ENCODE measurements at regions not wholly inside any gene's neighbourhood (a gene's known extent, or its start where the extent isn't known, plus 50 kb on each side); places are given as distances from the start of the nearest gene placed in this dataset.

- no peak for DNase-seq (ENCODE audit: low spot score)
- no peaks in the 10 kb centered on the region for H3K36me3 ChIP-seq (ENCODE audit: control insufficient read depth in 4 of 4, insufficient read depth in 3 of 4, low read depth in 1 of 4, low read length in 3 of 4)
- TF ChIP-seq TAF1 (conservative IDR thresholded peaks at IDR 0.05) (no peak), RAD21 (IDR thresholded peaks at IDR 0.05) (no peak), NR2F2 (IDR thresholded peaks at IDR 0.05) (no peak), HNF4G (IDR thresholded peaks at IDR 0.05) (no peak), FOXA2 (IDR thresholded peaks at IDR 0.05) (no peak), FOXA1 (IDR thresholded peaks at IDR 0.05) (no peak), HNF4A (conservative IDR thresholded peaks at IDR 0.05) (no peak), JUND (IDR thresholded peaks at IDR 0.05) (no peak), RXRA (IDR thresholded peaks at IDR 0.05) (no peak), GABPA (IDR thresholded peaks at IDR 0.05 in 1 of 2, conservative IDR thresholded peaks at IDR 0.05 in 1 of 2) (no peak), MAX (IDR thresholded peaks at IDR 0.05) (no peak), YY1 (IDR thresholded peaks at IDR 0.05) (no peak), ATF3 (IDR thresholded peaks at IDR 0.05) (no peak)
- H3K9me3 ChIP-seq (ENCODE audit: control insufficient read depth in 4 of 4, low read length in 3 of 4): no peaks in the 10 kb centered on the region
- no peak overlapping the region for H3K27ac ChIP-seq (ENCODE audit: low read depth in 1 of 2, low read length in 2 of 2)
- no peaks in the 10 kb centered on the region for H3K4me1 ChIP-seq (ENCODE audit: control insufficient read depth in 4 of 4, insufficient read depth in 4 of 4, low read length in 3 of 4)
- no peaks in the 10 kb centered on the region for H3K27me3 ChIP-seq (ENCODE audit: control insufficient read depth in 4 of 4, insufficient read depth in 4 of 4, low read length in 3 of 4)
- 71% methylated on average over 1 of the region's 1 CpG for WGBS
- H3K4me3 ChIP-seq (ENCODE audit: low read depth in 1 of 3, low read length in 3 of 3): no peak overlapping the region
- H3K9ac ChIP-seq (ENCODE audit: low read depth in 1 of 2, low read length in 2 of 2): no peak overlapping the region
Measured at GRCh38 chr6:121879149-121879548, 443.7 kb downstream of the GJA1 start.

GRCh38 chr6:121880831-121881230 lies 445.4 kb downstream of the GJA1 start:
- Histone ChIP-seq H3K36me3 (ENCODE audit: control insufficient read depth in 4 of 4, insufficient read depth in 3 of 4, low read depth in 1 of 4, low read length in 3 of 4) (no peaks in the 10 kb centered on the region), H3K9ac (ENCODE audit: low read depth in 1 of 2, low read length in 2 of 2) (no peak overlapping the region), H3K9me3 (ENCODE audit: control insufficient read depth in 4 of 4, low read length in 3 of 4) (no peaks in the 10 kb centered on the region), H3K27ac (ENCODE audit: low read depth in 1 of 2, low read length in 2 of 2) (no peak overlapping the region), H3K4me3 (ENCODE audit: low read depth in 1 of 3, low read length in 3 of 3) (no peak overlapping the region), H3K27me3 (ENCODE audit: control insufficient read depth in 4 of 4, insufficient read depth in 4 of 4, low read length in 3 of 4) (no peaks in the 10 kb centered on the region), H3K4me1 (ENCODE audit: control insufficient read depth in 4 of 4, insufficient read depth in 4 of 4, low read length in 3 of 4) (no peaks in the 10 kb centered on the region)
- DNase-seq (ENCODE audit: low spot score): no peak
- TF ChIP-seq HNF4G (IDR thresholded peaks at IDR 0.05) (no peak), FOXA2 (IDR thresholded peaks at IDR 0.05) (no peak), YY1 (IDR thresholded peaks at IDR 0.05) (no peak), RXRA (IDR thresholded peaks at IDR 0.05) (no peak), FOXA1 (IDR thresholded peaks at IDR 0.05) (no peak), HNF4A (conservative IDR thresholded peaks at IDR 0.05) (no peak)
- TF ChIP-seq, protein P1, sequence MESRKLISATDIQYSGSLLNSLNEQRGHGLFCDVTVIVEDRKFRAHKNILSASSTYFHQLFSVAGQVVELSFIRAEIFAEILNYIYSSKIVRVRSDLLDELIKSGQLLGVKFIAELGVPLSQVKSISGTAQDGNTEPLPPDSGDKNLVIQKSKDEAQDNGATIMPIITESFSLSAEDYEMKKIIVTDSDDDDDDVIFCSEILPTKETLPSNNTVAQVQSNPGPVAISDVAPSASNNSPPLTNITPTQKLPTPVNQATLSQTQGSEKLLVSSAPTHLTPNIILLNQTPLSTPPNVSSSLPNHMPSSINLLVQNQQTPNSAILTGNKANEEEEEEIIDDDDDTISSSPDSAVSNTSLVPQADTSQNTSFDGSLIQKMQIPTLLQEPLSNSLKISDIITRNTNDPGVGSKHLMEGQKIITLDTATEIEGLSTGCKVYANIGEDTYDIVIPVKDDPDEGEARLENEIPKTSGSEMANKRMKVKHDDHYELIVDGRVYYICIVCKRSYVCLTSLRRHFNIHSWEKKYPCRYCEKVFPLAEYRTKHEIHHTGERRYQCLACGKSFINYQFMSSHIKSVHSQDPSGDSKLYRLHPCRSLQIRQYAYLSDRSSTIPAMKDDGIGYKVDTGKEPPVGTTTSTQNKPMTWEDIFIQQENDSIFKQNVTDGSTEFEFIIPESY (IDR thresholded peaks at IDR 0.05): no peak

- Histone ChIP-seq H3K9me3 (ENCODE audit: control insufficient read depth in 4 of 4, low read length in 3 of 4) (no peaks in the 10 kb centered on the region), H3K4me3 (ENCODE audit: low read depth in 1 of 3, low read length in 3 of 3) (no peak overlapping the region), H3K27ac (ENCODE audit: low read depth in 1 of 2, low read length in 2 of 2) (no peak overlapping the region), H3K4me1 (ENCODE audit: control insufficient read depth in 4 of 4, insufficient read depth in 4 of 4, low read length in 3 of 4) (no peaks in the 10 kb centered on the region), H3K27me3 (ENCODE audit: control insufficient read depth in 4 of 4, insufficient read depth in 4 of 4, low read length in 3 of 4) (no peaks in the 10 kb centered on the region), H3K9ac (ENCODE audit: low read depth in 1 of 2, low read length in 2 of 2) (no peak overlapping the region), H3K36me3 (ENCODE audit: control insufficient read depth in 4 of 4, insufficient read depth in 3 of 4, low read depth in 1 of 4, low read length in 3 of 4) (no peaks in the 10 kb centered on the region)
- WGBS: 72% methylated on average over 2 of the region's 2 CpGs
- DNase-seq (ENCODE audit: low spot score): no peak
- TF ChIP-seq NR2F2 (IDR thresholded peaks at IDR 0.05) (no peak), YY1 (IDR thresholded peaks at IDR 0.05) (no peak), FOXA2 (IDR thresholded peaks at IDR 0.05) (no peak), ATF3 (IDR thresholded peaks at IDR 0.05) (no peak), JUND (IDR thresholded peaks at IDR 0.05) (no peak), SP1 (IDR thresholded peaks at IDR 0.05) (no peak), HNF4A (conservative IDR thresholded peaks at IDR 0.05) (no peak), GABPA (IDR thresholded peaks at IDR 0.05 in 1 of 2, conservative IDR thresholded peaks at IDR 0.05 in 1 of 2) (no peak), MAX (IDR thresholded peaks at IDR 0.05) (no peak), RAD21 (IDR thresholded peaks at IDR 0.05) (no peak), RXRA (IDR thresholded peaks at IDR 0.05) (no peak)
- TF ChIP-seq, protein P2, sequence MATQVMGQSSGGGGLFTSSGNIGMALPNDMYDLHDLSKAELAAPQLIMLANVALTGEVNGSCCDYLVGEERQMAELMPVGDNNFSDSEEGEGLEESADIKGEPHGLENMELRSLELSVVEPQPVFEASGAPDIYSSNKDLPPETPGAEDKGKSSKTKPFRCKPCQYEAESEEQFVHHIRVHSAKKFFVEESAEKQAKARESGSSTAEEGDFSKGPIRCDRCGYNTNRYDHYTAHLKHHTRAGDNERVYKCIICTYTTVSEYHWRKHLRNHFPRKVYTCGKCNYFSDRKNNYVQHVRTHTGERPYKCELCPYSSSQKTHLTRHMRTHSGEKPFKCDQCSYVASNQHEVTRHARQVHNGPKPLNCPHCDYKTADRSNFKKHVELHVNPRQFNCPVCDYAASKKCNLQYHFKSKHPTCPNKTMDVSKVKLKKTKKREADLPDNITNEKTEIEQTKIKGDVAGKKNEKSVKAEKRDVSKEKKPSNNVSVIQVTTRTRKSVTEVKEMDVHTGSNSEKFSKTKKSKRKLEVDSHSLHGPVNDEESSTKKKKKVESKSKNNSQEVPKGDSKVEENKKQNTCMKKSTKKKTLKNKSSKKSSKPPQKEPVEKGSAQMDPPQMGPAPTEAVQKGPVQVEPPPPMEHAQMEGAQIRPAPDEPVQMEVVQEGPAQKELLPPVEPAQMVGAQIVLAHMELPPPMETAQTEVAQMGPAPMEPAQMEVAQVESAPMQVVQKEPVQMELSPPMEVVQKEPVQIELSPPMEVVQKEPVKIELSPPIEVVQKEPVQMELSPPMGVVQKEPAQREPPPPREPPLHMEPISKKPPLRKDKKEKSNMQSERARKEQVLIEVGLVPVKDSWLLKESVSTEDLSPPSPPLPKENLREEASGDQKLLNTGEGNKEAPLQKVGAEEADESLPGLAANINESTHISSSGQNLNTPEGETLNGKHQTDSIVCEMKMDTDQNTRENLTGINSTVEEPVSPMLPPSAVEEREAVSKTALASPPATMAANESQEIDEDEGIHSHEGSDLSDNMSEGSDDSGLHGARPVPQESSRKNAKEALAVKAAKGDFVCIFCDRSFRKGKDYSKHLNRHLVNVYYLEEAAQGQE (IDR thresholded peaks at IDR 0.05): no peak
- TF ChIP-seq, protein P3, sequence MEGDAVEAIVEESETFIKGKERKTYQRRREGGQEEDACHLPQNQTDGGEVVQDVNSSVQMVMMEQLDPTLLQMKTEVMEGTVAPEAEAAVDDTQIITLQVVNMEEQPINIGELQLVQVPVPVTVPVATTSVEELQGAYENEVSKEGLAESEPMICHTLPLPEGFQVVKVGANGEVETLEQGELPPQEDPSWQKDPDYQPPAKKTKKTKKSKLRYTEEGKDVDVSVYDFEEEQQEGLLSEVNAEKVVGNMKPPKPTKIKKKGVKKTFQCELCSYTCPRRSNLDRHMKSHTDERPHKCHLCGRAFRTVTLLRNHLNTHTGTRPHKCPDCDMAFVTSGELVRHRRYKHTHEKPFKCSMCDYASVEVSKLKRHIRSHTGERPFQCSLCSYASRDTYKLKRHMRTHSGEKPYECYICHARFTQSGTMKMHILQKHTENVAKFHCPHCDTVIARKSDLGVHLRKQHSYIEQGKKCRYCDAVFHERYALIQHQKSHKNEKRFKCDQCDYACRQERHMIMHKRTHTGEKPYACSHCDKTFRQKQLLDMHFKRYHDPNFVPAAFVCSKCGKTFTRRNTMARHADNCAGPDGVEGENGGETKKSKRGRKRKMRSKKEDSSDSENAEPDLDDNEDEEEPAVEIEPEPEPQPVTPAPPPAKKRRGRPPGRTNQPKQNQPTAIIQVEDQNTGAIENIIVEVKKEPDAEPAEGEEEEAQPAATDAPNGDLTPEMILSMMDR (IDR thresholded peaks at IDR 0.05; ENCODE audit: low read depth, low read length, missing input control): no peak
Measured at GRCh38 chr6:121881974-121882667, 446.7 kb downstream of the GJA1 start.

Measured in liver (tissue), 8 donors.